Lower leg skin (tissue), 4 donors: ENCODE measurements at regions not wholly inside any gene's neighbourhood (a gene's known extent, or its start where the extent isn't known, plus 50 kb on each side); places are given as distances from the start of the nearest gene placed in this dataset.

Experiments used
- DNase-seq, 2 donors: peaks; one replicate each; pipeline ENCODE4 v3.0.0-alpha.2; 2019; ENCODE audit warnings: low spot score in 2 of 2
- H3K4me3 ChIP-seq: fragments of 200-600 bp; sonication (generic); 2 replicates; pipeline ENCODE4 v1.5.1; 2017; ENCODE audit warnings: mild to moderate bottlenecking, low read depth; ENCODE audit not compliant: poor library complexity, severe bottlenecking
- POLR2A ChIP-seq, 2 donors: fragments of 450-650 bp; IDR thresholded peaks; one replicate each; pipeline ENCODE4 v1.6.1; 2016 to 2017; ENCODE audit warnings: antibody characterized with exemption in 2 of 2, mild to moderate bottlenecking in 1 of 2, moderate library complexity in 1 of 2
- WGBS, 2 donors: methylation state at CpG; one replicate each; pipeline ENCODE4 v1.1.5; 2018; 5-methylcytosine and 5-hydroxymethylcytosine counted together
- intact Hi-C: fragments of 100-400 bp; cut with DNase I; formaldehyde crosslinking; loops from one replicate; pipeline ENCODE4 v1.15.0; 2023; ENCODE audit warnings: low total_unique reads
- TF ChIP-seq, protein P1 (sequence below), 3 donors: fragments of 450-650 bp; IDR thresholded peaks; one replicate each; pipeline ENCODE4 v1.5.1; 2016; ENCODE audit warnings: antibody characterized with exemption in 3 of 3, mild to moderate bottlenecking in 3 of 3, moderate library complexity in 2 of 3

DNA sequence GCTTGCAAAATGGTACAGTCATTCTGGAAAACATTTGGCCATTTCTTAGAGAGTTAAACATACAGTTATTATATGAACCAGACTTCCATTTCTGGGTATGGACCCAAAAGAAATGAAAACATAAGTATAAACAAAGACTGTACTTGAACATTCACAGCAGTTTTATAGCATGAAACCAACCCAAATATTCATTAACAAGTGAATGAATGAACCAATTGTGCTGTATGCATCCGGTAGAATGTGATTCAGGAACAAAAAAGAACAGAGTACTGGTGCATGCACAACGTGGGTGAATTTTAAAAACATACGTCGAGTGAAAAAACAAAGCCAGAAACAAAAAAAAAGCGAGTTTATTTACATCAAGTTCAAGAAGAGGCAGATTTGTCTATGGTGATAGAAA is 1085.8 kb upstream of the AUTS2 start:
- H3K4me3 ChIP-seq: no peak overlapping the region
- intact Hi-C loops: no loop called here
- no peak for DNase-seq
- WGBS, 2 donors: 83 to 84% methylated on average over 5 of the region's 5 CpGs
- TF ChIP-seq, protein P1, sequence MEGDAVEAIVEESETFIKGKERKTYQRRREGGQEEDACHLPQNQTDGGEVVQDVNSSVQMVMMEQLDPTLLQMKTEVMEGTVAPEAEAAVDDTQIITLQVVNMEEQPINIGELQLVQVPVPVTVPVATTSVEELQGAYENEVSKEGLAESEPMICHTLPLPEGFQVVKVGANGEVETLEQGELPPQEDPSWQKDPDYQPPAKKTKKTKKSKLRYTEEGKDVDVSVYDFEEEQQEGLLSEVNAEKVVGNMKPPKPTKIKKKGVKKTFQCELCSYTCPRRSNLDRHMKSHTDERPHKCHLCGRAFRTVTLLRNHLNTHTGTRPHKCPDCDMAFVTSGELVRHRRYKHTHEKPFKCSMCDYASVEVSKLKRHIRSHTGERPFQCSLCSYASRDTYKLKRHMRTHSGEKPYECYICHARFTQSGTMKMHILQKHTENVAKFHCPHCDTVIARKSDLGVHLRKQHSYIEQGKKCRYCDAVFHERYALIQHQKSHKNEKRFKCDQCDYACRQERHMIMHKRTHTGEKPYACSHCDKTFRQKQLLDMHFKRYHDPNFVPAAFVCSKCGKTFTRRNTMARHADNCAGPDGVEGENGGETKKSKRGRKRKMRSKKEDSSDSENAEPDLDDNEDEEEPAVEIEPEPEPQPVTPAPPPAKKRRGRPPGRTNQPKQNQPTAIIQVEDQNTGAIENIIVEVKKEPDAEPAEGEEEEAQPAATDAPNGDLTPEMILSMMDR (IDR thresholded peaks at IDR 0.05): no peak
- TF ChIP-seq POLR2A (IDR thresholded peaks at IDR 0.05): no peak

DNA sequence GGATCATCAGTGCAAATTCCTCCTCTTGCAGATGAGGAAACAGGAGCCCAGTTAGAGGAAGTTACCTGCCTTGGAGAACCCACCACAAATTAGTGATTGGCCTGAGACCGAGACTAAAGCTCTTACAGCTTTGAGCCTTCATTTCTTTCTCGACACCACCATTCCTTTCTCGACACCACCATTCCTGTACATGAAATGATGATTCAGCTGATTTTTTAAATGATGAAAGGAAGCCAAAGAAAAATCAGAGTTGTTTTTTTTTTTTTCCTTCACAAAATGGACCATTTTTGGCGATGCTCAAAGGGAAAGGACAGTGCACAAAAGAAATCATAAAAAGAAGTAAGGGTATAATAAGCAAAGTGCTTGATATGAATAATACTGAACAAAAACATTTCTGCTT is 1080.2 kb upstream of the AUTS2 start:
- no peak for TF ChIP-seq POLR2A (IDR thresholded peaks at IDR 0.05)
- TF ChIP-seq, protein P1 (IDR thresholded peaks at IDR 0.05): no peak
- WGBS, 2 donors: 93 to 95% methylated on average over 4 of the region's 4 CpGs
- intact Hi-C loops: no loop called here
- H3K4me3 ChIP-seq: no peak overlapping the region
- DNase-seq: no peak

DNA sequence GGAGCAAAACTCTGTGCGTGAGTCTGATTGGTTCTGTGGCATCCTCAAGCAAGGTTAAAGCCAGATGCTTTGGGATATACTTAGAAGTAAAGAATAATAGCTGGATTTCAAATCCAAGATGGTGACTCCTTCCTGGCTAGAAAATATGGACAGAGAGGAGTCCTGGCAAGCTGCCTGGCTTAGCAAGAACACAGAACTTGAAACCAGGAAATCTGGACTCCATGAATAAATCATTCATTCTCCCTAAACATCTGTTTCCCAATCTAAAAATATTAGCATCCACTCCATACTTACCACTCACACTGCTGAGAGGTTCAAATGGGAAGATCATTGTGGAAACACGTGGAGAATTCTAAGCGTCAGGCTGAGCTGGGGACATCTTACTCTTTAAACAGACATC is 1074.1 kb upstream of the AUTS2 start:
- no peak for TF ChIP-seq POLR2A (IDR thresholded peaks at IDR 0.05)
- TF ChIP-seq, protein P1 (IDR thresholded peaks at IDR 0.05): no peak
- 63 to 68% methylated on average over 3 of the region's 3 CpGs for WGBS, 2 donors
- no peak for DNase-seq
- intact Hi-C loops: no loop called here
- H3K4me3 ChIP-seq: no peak overlapping the region

DNA sequence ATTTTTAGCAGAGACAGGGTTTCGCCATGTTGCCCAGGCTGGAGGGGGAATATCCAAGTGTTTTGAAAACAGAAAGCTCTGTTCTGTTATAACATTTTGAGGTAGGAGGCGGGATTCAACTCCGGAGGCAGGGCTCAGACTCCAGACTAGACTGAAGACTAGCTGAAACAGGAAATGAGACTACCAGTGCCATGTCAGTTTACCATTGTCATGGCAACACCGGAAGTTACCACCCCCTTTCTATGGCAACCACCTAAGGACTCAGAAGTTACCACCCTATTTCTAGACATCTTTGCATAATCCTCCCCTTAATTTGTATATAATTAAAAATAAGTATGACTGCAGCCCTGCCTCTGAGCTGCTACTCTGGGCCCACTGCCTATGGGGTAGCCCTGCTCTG is 1069.1 kb upstream of the AUTS2 start:
- 88 to 94% methylated on average over 4 of the region's 4 CpGs for WGBS, 2 donors
- no peak overlapping the region for H3K4me3 ChIP-seq
- intact Hi-C loops: no loop called here
- TF ChIP-seq POLR2A (IDR thresholded peaks at IDR 0.05): no peak
- TF ChIP-seq, protein P1 (IDR thresholded peaks at IDR 0.05): no peak
- no peak for DNase-seq

DNA sequence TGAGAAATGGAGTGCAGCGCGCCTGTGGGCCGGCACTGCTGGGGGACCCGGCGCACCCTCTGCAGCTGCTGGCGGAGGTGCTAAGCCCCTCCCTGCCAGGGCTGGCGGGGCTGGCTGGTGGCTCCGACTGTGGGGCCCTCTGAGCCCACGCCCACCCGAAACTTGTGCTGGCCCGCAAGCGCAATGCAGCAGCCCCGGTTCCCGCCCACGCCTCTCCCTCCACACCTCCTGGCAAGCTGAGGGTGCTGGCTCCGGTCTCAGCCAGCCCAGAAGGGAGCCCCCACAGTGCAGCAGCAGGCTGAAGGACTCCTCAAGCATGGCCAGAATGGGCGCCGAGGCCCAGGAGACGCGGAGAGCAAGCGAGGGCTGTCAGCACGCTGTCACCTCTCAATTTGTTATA is 1063.0 kb upstream of the AUTS2 start:
- WGBS, 2 donors: 86 to 89% methylated on average over 13 to 18 of the region's 22 CpGs
- no peak for DNase-seq
- intact Hi-C loops: no loop called here
- H3K4me3 ChIP-seq: no peak overlapping the region
- TF ChIP-seq POLR2A (IDR thresholded peaks at IDR 0.05): no peak
- TF ChIP-seq, protein P1 (IDR thresholded peaks at IDR 0.05): no peak

DNA sequence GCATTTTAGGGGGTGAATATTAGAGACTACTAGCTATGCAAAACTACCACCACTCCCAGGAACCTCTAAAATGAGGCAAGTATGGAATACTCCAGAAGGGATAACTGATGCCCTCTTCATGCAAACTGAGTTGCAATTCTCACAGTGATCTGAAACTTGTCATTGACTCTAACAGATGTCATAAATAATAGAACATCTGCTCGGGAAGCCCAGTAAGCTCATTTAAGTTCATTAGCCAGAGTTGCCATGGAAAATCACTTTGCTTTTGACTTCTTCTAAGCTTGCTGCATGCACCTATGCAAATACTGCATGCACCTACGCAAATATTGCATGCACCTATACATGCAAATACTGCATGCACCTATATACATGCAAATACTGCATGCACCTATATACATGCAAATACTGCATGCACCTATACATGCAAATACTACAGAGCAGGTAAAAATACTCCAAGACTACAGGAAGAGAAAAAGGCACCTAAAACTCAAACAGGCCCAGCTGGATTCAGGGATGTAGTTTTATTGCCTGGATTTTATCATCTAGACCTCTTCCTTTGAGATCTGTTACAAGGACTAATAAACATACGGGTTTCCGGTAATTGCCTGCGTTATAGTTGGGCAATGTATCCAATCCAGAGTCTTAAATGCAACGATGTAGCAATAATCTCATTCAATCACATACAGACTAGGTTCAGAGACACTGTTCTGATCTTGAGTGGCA is 1061.1 kb upstream of the AUTS2 start:
- WGBS, 2 donors: 65 to 67% methylated on average over 6 of the region's 6 CpGs
- TF ChIP-seq, protein P1 (IDR thresholded peaks at IDR 0.05): no peak
- TF ChIP-seq POLR2A (IDR thresholded peaks at IDR 0.05): no peak
- intact Hi-C loops: no loop called here

More for the DNA sequence above, 1061.1 kb upstream of the AUTS2 start:
- H3K4me3 ChIP-seq: no peak overlapping the region
- DNase-seq: no peak
